Astrocyte of the cerebellum (primary cell): ENCODE measurements at regions not wholly inside any gene's neighbourhood (a gene's known extent, or its start where the extent isn't known, plus 50 kb on each side); places are given as distances from the start of the nearest gene placed in this dataset.

Source experiments
- DNase-seq: peaks from one replicate; pipeline ENCODE4 v3.0.0-alpha.2; 2011; ENCODE audit warnings: low read depth
- H3K4me3 ChIP-seq: 2 replicates; pipeline ENCODE4 v1.5.1; 2011; ENCODE audit warnings: mild to moderate bottlenecking, low read depth, low read length, moderate library complexity
- in situ Hi-C: cut with HindIII; loops from 2 replicates; pipeline ENCODE4 v1.10.0; 2017; ENCODE audit warnings: low sequenced_read_pairs
- TF ChIP-seq, protein P1 (sequence below): IDR thresholded peaks from 2 replicates; pipeline ENCODE4 v1.5.1; 2012; ENCODE audit warnings: low read length, low read depth, moderate library complexity, mild to moderate bottlenecking; ENCODE audit errors: missing control alignments

- DNase-seq, result no peak
- TF ChIP-seq, protein P1, sequence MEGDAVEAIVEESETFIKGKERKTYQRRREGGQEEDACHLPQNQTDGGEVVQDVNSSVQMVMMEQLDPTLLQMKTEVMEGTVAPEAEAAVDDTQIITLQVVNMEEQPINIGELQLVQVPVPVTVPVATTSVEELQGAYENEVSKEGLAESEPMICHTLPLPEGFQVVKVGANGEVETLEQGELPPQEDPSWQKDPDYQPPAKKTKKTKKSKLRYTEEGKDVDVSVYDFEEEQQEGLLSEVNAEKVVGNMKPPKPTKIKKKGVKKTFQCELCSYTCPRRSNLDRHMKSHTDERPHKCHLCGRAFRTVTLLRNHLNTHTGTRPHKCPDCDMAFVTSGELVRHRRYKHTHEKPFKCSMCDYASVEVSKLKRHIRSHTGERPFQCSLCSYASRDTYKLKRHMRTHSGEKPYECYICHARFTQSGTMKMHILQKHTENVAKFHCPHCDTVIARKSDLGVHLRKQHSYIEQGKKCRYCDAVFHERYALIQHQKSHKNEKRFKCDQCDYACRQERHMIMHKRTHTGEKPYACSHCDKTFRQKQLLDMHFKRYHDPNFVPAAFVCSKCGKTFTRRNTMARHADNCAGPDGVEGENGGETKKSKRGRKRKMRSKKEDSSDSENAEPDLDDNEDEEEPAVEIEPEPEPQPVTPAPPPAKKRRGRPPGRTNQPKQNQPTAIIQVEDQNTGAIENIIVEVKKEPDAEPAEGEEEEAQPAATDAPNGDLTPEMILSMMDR, result no peak
- in situ Hi-C loops, result no loop called here
- H3K4me3 ChIP-seq, result no peak overlapping the region
Observed at GRCh38 chr13:39811696-39812095, 156.2 kb downstream of the COG6 start.

- in situ Hi-C loops, result no loop called here
- DNase-seq, result no peak
- H3K4me3 ChIP-seq, result no peak overlapping the region
- TF ChIP-seq, protein P1, result no peak
Observed at GRCh38 chr13:39815345-39816111, 160.1 kb downstream of the COG6 start.

GRCh38 chr13:39816936-39817335, 161.5 kb downstream of the COG6 start:
- TF ChIP-seq, protein P1, result no peak
- H3K4me3 ChIP-seq, result no peak overlapping the region
- in situ Hi-C loops, result no loop called here
- peak; percentile 89 for DNase-seq

DNA sequence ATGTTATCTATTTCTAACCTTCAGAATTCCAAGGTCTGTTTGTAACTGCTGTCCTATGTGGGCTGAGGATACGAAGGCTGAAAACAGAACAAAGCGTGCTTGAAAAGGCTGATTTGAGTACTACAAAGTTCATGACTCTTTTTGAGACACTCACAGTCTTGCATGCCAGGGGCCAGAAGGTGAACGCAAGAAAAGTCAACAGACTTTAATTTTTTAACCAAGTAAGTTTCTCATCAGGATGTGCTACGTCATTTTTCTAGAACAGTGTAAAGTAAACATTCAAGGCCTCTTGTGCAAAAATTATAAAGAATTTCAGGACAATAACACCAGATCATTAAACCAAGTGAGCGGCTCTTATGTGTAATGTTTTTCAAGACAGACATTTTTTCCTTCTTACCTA, 163.5 kb downstream of the COG6 start:
- in situ Hi-C loops, result no loop called here
- TF ChIP-seq, protein P1, result no peak
- DNase-seq, result no peak
- H3K4me3 ChIP-seq, result no peak overlapping the region

GRCh38 chr13:39820606-39821005, 165.1 kb downstream of the COG6 start:
- in situ Hi-C loops, result no loop called here
- H3K4me3 ChIP-seq, result no peak overlapping the region
- TF ChIP-seq, protein P1, result no peak
- DNase-seq, result no peak

GRCh38 chr13:39821977-39822376, 166.5 kb downstream of the COG6 start:
- in situ Hi-C loops, result no loop called here
- H3K4me3 ChIP-seq, result no peak overlapping the region
- TF ChIP-seq, protein P1, result no peak
- no peak for DNase-seq
